Esophagus squamous epithelium (tissue), 4 donors: ENCODE measurements at regions not wholly inside any gene's neighbourhood (a gene's known extent, or its start where the extent isn't known, plus 50 kb on each side); places are given as distances from the start of the nearest gene placed in this dataset.

ENCODE experiments used
- POLR2A ChIP-seq, 4 donors: fragments of 450-650 bp; IDR thresholded peaks; one replicate each; pipeline ENCODE4 v1.6.1; 2017; ENCODE audit warnings: antibody characterized with exemption in 4 of 4, mild to moderate bottlenecking in 4 of 4, moderate library complexity in 3 of 4
- TF ChIP-seq, protein P1 (sequence below), 6 experiments: fragments of 450-650 bp in 4 of 6; fragments of 200-600 bp in 2 of 6; sonication (generic) in 2 of 6; IDR thresholded peaks; one replicate each; pipeline ENCODE4 v1.5.1; 2016 to 2019; ENCODE audit warnings: antibody characterized with exemption in 6 of 6, mild to moderate bottlenecking in 4 of 6, moderate library complexity in 4 of 6

- no peak for TF ChIP-seq POLR2A (IDR thresholded peaks at IDR 0.05)
- TF ChIP-seq, protein P1, sequence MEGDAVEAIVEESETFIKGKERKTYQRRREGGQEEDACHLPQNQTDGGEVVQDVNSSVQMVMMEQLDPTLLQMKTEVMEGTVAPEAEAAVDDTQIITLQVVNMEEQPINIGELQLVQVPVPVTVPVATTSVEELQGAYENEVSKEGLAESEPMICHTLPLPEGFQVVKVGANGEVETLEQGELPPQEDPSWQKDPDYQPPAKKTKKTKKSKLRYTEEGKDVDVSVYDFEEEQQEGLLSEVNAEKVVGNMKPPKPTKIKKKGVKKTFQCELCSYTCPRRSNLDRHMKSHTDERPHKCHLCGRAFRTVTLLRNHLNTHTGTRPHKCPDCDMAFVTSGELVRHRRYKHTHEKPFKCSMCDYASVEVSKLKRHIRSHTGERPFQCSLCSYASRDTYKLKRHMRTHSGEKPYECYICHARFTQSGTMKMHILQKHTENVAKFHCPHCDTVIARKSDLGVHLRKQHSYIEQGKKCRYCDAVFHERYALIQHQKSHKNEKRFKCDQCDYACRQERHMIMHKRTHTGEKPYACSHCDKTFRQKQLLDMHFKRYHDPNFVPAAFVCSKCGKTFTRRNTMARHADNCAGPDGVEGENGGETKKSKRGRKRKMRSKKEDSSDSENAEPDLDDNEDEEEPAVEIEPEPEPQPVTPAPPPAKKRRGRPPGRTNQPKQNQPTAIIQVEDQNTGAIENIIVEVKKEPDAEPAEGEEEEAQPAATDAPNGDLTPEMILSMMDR (IDR thresholded peaks at IDR 0.05), result no peak
Observed at GRCh38 chrX:96430756-96431455, 253.7 kb upstream of the DIAPH2 start.
